NCI-H2029 treated with DMSO at 0.1 percent for 48 hours (cell line): ENCODE measurements at regions not wholly inside any gene's neighbourhood (a gene's known extent, or its start where the extent isn't known, plus 50 kb on each side); places are given as distances from the start of the nearest gene placed in this dataset.
"Not testable (repeated sequence)": the region's sequence is repeated elsewhere in the genome, so short reads cannot be mapped to it uniquely, and the experiment has no call there.

Experiments used
- DNase-seq: peaks from one replicate; lab custom pipeline; 2025; lab: John Stamatoyannopoulos, UW

DNA sequence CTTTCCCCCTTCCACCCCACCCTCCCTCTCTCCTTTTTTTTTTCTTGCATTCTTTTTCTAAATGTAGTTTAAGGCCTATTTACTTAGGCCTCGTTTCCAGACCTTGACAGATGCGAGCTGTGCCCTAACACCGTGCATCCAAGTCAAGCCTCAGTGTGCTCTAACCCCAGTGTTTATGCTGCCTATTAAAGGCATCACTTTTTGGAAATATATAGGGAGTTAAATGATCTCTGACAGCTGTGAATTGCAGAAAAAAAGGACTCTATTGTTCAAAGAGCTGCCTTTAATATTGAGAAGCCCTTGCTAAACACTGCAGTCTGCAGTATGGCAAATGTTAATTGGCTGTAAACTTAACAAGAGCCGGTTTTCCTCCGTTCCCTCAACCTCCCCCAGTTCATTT lies 270.4 kb upstream of the TUT7 start:
- no peak for DNase-seq

GRCh38 chr9:86614871-86615849 lies 260.9 kb upstream of the TUT7 start:
- DNase-seq: no peak

- no peak for DNase-seq
These were observed 259.7 kb upstream of the TUT7 start for GRCh38 chr9:86613943-86614342.

DNA sequence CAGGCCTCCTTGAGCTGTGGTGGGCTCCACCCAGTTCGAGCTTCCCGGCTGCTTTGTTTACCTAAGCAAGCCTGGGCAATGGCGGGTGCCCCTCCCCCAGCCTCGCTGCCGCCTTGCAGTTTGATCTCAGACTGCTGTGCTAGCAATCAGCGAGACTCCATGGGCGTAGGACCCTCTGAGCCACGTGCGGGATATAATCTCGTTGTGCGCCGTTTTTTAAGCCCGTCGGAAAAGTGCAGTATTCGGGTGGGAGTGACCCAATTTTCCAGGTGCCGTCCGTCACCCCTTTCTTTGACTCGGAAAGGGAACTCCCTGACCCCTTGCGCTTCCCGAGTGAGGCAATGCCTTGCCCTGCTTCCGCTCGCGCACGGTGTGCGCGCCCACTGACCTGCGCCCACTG lies 257.3 kb upstream of the TUT7 start:
- not testable (repeated sequence) for DNase-seq

GRCh38 chr9:86605303-86605702 lies 251.1 kb upstream of the TUT7 start:
- no peak for DNase-seq

DNA sequence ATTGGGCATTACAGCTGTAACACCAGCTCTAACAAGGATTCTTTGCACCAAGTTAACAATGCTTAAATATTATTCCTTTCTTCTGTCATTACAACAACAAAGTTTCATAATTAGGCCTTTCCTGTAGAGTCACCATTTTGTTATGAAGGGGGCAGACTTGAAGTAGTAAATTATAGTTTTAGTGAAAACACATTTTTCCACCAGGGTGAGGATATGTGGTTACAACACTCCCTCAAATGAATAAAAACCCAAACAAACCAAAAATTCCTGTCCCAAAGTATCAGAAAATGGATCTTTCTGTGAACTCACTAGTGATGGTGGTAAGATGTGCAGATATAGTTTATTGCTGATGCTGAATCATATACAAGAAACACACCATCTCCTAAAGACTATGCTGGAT lies 250.5 kb upstream of the TUT7 start:
- no peak for DNase-seq

- DNase-seq: no peak
These were observed 248.5 kb upstream of the TUT7 start for GRCh38 chr9:86602715-86603114.

DNA sequence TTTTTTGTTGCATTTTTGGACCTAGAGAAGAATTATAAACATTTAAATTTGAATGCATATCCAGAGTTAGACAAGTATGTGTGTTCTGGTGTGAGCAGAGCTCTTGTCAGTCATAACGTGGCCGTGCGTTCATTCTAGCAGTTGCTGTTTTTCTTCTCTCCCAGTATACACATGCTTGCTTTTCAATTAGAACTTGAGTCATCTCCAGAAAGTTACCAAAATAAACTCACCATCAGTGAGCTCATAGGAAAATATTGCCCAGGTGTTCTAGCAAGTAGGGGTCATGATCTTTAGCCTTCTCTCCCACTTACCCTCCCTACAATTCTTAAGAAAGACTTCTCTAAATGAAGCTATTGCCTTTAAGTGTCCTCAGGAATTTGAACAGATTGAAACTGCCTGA lies 247.5 kb upstream of the TUT7 start:
- no peak for DNase-seq

DNA sequence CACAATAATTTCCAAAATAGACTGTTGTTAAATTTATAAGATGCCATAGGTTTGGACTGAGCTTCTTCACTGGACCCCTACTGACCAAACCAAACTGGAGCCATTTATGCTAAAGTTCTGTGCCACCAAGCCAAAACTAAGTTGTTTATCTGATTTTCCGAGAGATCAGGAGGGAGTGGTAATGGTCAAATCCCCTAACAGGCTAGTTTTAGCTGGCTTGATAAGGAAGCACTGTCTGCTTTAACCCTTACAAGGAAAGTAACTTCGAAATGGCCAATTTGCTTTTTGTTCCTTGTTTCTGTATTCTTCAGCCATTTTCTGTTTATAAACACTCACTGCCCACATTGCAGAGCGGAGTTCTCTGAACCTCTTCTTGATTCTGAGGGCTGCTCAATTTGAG lies 246.8 kb upstream of the TUT7 start:
- DNase-seq: no peak

DNA sequence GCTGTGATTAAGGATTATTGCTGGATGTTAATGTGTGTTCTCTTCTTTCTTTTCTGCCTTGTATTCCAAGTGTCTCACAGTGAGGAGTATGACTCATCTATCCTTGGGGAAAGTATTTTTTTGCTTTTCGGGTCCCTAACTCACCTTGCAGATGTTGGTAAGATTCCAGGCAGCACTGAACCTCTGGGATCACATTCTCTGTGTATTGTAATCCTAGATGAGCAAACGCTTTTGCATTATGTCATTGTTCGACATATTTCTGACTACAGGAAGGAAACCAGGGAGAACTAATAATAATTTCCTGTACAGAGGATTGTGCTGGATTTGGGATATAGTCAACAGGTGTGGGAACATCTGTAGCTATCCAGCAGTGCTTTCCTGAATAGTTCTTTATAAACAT lies 246.1 kb upstream of the TUT7 start:
- DNase-seq: no peak

DNA sequence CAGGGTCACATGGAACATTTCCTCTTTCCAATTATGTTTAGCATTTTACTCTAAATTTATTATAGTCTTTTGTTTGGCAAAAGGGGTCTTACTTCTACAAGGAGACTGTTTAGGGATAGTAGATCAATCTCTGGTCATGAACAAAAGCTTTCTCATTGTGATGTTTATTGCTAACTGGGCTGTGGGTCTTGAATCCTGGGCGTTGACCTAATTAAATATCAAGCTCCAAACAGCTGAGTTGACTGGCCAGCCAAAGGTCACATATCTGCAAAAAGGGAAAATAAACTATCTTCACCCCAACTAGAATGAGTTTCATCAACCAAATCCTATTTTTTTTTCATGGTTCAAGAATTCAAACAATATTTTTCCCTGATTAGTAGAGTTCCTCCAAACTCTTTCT lies 245.4 kb upstream of the TUT7 start:
- DNase-seq: no peak

DNA sequence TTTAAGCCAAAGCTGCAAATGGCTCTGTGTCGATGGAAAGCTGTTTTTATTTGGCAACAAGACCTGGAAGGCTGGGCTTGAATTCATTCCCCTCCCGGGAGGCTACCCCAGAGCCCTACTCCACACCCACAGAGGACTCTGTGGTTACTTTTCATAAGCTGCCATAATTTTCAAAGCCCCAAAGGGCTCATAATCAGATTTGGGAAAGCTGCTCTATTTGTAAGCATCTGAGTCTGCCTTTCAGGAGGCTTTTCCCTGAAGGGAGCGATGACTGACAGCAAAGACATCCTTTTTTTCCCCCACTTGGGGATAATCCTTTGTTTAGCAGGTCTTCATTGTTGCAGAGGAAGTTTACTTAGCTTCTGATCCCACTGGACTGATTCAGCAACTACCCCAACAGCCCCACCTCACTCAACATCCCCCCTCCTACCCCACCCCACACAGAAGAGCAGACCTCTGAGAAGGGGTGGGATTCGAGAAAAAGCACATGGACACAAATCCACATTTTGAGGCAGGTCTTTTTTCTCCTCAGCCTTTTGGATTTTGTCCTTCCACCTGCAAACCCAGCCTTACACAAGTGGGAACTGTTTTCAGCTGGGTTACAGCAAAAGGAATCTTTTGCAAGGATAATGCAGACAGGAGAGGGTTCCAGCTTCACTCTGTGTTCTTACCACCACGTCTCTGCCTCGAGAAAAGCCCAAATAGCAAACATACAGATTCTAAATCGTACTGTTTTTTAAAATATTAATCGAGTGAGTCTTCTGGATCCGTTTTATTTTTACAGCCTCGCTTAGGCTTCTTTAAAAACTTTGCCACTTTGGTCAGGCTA lies 244.4 kb upstream of the TUT7 start:
- DNase-seq: no peak

- DNase-seq: no peak
These were observed 240.5 kb upstream of the TUT7 start for GRCh38 chr9:86594724-86595123.

DNA sequence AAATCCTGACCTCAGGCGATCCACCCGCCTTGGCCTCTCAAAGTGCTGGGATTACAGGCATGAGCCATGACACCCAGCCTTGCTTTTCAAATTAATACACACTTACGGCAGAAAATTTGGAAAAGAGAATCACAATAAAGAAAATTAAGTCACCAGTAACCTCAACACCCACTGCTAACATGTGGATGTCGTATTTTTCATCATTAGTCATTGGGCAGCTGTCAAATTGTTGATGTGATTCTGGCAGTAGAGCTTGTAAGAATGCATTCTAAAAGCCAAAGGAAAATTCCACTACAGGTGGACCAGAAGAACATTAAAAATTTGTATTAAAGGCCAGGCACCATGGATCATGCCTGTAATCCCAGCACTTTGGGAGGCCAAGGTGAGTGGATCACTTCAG lies 237.3 kb upstream of the TUT7 start:
- DNase-seq: no peak

DNA sequence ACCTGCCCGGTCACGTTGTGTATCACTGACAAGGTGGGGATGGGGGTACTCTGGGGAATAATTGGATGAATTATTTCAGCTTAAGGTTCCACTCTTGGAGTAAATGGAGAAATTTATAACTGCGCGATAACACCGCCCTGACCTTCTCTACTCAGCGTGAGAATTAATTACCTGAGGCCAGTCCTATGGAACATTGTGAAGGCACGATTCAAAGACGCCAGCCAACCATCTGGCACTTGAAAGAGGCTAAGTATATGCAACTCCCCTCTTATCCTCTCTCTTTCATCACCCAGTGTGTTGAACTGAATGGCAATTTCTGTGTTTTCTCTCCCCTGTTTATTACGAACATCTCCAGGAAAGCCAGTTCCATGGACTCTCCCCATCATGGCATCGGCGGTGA lies 235.5 kb upstream of the TUT7 start:
- DNase-seq: no peak

DNA sequence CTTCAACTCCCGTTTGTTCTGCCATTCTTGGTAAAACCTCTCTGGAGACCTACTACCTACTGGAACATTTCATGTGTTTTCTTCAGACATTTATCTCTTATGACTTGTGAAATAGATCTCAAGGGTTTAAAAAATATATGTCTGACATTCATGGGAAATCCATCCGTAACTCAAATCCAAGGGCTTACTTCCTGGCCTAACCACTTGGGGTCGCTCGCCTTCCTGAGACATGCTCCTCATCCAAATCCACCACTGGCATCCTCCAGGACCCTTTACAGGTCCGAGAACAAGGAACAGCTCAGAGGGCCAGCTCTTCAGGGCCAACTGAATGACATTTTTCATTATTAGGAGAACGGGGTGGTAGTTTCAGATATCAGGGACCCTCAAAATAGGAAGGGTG lies 235.1 kb upstream of the TUT7 start:
- no peak for DNase-seq

GRCh38 chr9:86586144-86586494 lies 231.9 kb upstream of the TUT7 start:
- DNase-seq: no peak

DNA sequence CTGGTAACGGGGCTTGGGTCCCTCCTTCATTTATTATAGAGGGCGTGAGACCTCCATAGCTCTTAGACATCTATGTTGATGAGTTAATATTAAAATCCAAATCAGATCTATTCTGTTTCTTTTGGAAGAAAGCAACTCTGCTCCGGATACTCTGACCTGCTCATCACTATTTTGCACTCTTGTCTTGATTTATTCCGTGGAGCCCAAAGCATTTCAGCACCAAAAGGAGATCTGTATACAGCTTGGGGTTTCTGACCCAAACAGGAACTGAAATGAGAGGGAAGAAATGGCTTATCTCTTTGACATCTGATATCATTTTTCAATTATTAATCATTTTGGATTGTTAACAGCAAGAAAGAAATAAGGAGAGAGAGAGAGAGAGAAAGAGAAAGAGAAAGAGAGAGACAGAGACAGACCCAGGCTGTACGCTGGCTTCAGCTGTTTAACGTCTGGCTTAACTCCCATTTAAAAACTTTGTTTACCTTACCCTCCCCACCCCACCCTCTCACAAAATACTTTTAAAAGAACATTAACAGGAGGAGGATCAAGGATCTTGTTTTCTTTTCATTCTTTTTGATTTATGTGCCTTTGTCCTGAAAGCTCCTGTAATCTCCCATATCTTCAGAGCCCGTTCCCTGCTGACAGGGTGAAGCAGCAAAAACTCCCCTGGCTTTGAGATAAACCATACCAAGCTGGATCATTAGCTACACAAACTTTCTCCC lies 231.4 kb upstream of the TUT7 start:
- DNase-seq: no peak

DNA sequence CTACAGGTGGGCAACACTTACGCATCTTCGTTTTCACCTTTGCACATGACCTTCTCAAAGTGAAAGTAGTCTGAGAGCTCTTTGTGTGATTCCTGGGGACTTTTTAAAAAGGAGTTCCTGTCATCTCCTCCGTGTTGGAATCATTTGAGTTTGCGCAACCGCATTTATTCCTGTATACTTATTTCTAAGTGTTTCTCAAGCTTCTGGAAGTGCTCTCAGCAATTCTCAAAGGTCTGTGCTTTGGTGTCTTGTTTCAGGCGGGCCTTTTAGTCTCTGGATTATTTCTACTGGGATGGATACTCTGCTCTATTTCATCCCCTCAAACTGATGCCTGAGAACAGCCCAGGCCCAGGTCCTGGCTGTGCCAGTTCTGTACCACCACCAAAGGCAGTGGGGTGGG lies 226.5 kb upstream of the TUT7 start:
- DNase-seq: no peak

DNA sequence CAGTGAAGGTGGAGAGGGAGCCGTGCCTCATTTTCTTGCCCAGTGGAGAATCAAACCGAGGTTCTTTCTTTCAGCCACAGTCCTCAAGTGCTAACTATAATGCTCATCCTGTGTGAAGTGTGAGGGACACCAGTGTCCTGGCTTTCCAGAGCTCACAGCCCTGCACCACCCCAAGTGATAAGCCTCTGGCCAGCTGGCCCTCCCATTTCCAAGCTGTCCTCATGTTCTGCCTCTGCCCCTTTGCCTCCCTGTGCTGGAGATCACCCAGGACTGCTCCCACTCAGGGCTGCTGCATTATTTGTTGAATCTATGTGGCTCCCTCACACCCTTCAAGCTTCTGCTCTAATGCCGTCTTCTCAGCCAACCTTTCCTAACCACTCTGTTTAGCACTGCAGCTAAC lies 224.5 kb upstream of the TUT7 start:
- DNase-seq: no peak

DNA sequence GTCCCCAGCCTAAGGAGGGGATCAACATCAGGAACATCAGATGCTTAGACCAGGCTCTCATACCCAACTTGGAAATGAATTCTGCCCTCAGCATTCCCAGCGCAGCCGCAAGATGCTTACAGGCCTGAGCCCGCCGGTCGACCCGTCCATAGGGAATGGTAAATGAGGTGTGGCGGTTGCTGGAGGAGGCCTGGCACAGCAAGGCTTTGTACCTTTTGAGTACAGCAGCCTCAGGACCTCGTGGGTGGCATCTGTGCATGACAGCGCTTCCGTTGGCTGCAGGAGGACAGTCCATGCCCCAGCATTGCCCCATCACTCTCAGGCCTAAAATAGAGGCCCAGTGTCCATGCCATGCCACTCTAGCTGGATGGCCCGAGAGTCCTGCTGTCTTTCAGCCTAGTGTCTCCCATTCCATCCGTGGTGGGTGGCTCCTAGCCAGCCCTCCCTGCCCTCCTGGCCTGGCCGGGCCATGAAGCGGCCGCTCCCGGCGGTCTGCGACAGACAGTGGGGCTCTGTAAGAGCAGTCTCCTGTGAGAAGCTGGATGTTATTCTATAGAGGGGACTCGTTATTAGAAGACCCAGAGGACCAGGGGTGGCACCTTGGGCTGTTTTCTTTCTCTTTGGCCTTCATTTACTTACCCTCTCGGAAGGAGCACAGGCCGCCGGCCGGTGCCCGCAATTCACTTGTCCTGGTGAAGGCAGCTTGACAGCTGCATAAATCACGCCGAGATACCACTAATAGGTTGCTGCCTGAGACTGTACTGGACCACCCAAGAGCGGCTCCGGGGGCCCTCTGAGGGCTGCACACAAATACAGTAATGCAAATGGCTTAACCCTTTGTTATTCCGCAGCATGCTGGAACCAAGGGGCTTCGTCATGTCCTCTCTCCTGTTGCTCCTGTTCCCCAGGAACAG lies 223.5 kb upstream of the TUT7 start:
- DNase-seq: no peak
